ENCODE measurements at regions not wholly inside any gene's neighbourhood (a gene's known extent, or its start where the extent isn't known, plus 50 kb on each side); places are given as distances from the start of the nearest gene placed in this dataset.

- H3K27ac ChIP-seq (ENCODE audit: low read length), result no peak overlapping the region
- H3K9me2 ChIP-seq (ENCODE audit: insufficient read depth, low read length), result no peaks in the 10 kb centered on the region
- H3K79me2 ChIP-seq (replicated peaks; ENCODE audit: insufficient read depth, low read length), result no peaks in the 10 kb centered on the region
- H3K9me3 ChIP-seq (ENCODE audit: low read length), result no peaks in the 10 kb centered on the region
- H3K9ac ChIP-seq (ENCODE audit: low read length), result no peak overlapping the region
- H3K4me3 ChIP-seq (ENCODE audit: low read length), result no peak overlapping the region
- H4K20me1 ChIP-seq (ENCODE audit: insufficient read depth), result no peaks in the 10 kb centered on the region
- TF ChIP-seq CTCF (IDR thresholded peaks at IDR 0.05; ENCODE audit: poor library complexity, severe bottlenecking), result no peak
- no peak for TF ChIP-seq POLR2AphosphoS5 (IDR thresholded peaks at IDR 0.05)
- no peak for TF ChIP-seq MXI1 (conservative IDR thresholded peaks at IDR 0.05; ENCODE audit: poor library complexity, severe bottlenecking)
- no peak for TF ChIP-seq EP300 (conservative IDR thresholded peaks at IDR 0.05; ENCODE audit: poor library complexity, severe bottlenecking)
- no peak for TF ChIP-seq REST (IDR thresholded peaks at IDR 0.05; ENCODE audit: borderline replicate concordance)
- TF ChIP-seq TAF1 (IDR thresholded peaks at IDR 0.05; ENCODE audit: low read depth), result no peak
- TF ChIP-seq RAD21 (conservative IDR thresholded peaks at IDR 0.05), result no peak
- TF ChIP-seq EZH2 (IDR thresholded peaks at IDR 0.05; ENCODE audit: borderline replicate concordance, insufficient read depth, low read length, poor library complexity, severe bottlenecking), result no peak
- TF ChIP-seq SMC3 (conservative IDR thresholded peaks at IDR 0.05; ENCODE audit: poor library complexity), result no peak
- no peaks in the 10 kb centered on the region for H3F3A ChIP-seq (ENCODE audit: insufficient read depth, low read length, poor library complexity, severe bottlenecking)
- no peaks in the 10 kb centered on the region for H3K36me3 ChIP-seq (ENCODE audit: insufficient read depth, low read length)
- H3K27me3 ChIP-seq (ENCODE audit: insufficient read depth, low read depth, low read length), result no peaks in the 10 kb centered on the region
- H3K4me2 ChIP-seq (ENCODE audit: low read length), result no peak overlapping the region
- H2AFZ ChIP-seq (ENCODE audit: low read depth, low read length), result no peak overlapping the region
These were observed 105.0 kb downstream of the TPRA1 start for GRCh38 chr3:127485396-127486170.

- H3K9me2 ChIP-seq (ENCODE audit: insufficient read depth, low read length), result no peaks in the 10 kb centered on the region
- no peak overlapping the region for H3K4me2 ChIP-seq (ENCODE audit: low read length)
- H3K4me3 ChIP-seq (ENCODE audit: low read length), result no peak overlapping the region
- TF ChIP-seq SMC3 (conservative IDR thresholded peaks at IDR 0.05; ENCODE audit: poor library complexity), result no peak
- H3K27ac ChIP-seq (ENCODE audit: low read length), result no peak overlapping the region
- H4K20me1 ChIP-seq (ENCODE audit: insufficient read depth), result no peaks in the 10 kb centered on the region
- H2AFZ ChIP-seq (ENCODE audit: low read depth, low read length), result no peak overlapping the region
- H3K9ac ChIP-seq (ENCODE audit: low read length), result no peak overlapping the region
- H3F3A ChIP-seq (ENCODE audit: insufficient read depth, low read length, poor library complexity, severe bottlenecking), result no peaks in the 10 kb centered on the region
- no peaks in the 10 kb centered on the region for H3K27me3 ChIP-seq (ENCODE audit: insufficient read depth, low read depth, low read length)
- H3K36me3 ChIP-seq (ENCODE audit: insufficient read depth, low read length), result no peaks in the 10 kb centered on the region
- H3K79me2 ChIP-seq (replicated peaks; ENCODE audit: insufficient read depth, low read length), result no peaks in the 10 kb centered on the region
- H3K9me3 ChIP-seq (ENCODE audit: low read length), result no peaks in the 10 kb centered on the region
These were observed 105.7 kb downstream of the TPRA1 start for GRCh38 chr3:127484601-127485388.

All from neural cell (in vitro differentiated cells).